ENCODE measurements at regions not wholly inside any gene's neighbourhood (a gene's known extent, or its start where the extent isn't known, plus 50 kb on each side); places are given as distances from the start of the nearest gene placed in this dataset.

DNA sequence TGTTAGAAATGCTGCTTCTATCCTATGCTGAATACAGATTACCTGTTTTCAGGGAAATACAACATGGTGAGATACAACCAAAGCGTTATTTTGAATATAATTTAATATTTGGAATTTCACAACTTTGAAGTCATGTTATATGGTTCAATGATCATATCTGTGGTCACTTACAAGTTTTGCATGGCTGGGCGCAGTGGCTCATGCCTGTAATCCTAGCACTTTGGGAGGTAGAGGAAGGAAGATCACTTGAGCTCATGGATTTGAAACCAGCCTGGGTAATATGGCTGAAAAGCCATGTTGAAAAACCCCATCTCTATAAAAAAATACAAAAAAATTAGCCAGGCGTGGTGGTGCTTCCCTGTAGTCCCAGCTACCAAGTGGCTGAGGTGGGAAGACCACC lies 57.9 kb downstream of the DOP1B start:
- TF ChIP-seq POLR2A (IDR thresholded peaks at IDR 0.05) = no peak
- TF ChIP-seq, protein P1, sequence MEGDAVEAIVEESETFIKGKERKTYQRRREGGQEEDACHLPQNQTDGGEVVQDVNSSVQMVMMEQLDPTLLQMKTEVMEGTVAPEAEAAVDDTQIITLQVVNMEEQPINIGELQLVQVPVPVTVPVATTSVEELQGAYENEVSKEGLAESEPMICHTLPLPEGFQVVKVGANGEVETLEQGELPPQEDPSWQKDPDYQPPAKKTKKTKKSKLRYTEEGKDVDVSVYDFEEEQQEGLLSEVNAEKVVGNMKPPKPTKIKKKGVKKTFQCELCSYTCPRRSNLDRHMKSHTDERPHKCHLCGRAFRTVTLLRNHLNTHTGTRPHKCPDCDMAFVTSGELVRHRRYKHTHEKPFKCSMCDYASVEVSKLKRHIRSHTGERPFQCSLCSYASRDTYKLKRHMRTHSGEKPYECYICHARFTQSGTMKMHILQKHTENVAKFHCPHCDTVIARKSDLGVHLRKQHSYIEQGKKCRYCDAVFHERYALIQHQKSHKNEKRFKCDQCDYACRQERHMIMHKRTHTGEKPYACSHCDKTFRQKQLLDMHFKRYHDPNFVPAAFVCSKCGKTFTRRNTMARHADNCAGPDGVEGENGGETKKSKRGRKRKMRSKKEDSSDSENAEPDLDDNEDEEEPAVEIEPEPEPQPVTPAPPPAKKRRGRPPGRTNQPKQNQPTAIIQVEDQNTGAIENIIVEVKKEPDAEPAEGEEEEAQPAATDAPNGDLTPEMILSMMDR (IDR thresholded peaks at IDR 0.05 in 8 of 11, conservative IDR thresholded peaks at IDR 0.05 in 3 of 11) = no peak
- TF ChIP-seq POLR2AphosphoS5 (IDR thresholded peaks at IDR 0.05) = no peak

Data from spleen (tissue), 7 donors.